ENCODE measurements at regions not wholly inside any gene's neighbourhood (a gene's known extent, or its start where the extent isn't known, plus 50 kb on each side); places are given as distances from the start of the nearest gene placed in this dataset.

DNA sequence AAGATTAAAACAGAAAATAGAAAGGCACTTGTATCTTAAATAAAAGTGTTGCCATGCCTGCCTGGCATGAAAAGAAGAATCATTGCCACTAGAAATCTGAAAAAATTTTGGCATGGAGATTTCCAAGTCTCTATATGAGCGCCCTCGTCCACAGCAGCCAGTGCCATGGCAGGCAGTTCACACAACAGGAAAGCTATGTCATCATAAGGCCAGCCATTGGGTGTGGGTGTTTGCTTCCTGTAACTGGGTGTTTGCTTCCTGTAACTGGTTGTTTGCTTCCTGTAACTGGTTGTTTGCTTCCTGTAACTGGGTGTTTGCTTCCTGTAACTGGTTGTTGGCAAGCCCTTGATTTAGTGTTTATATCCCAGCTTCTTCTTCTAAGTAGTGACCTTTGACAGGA is 446.7 kb downstream of the IRX1 start:
- H3K27ac ChIP-seq (ENCODE audit: insufficient read length, low read depth, low read length): no peak overlapping the region
- no peak overlapping the region for H2BK5ac ChIP-seq (ENCODE audit: insufficient read length, low read length)
- no peak overlapping the region for H3K4ac ChIP-seq (ENCODE audit: low read depth, low read length)
- H3K23me2 ChIP-seq (ENCODE audit: insufficient read length, low read depth, low read length, poor library complexity, severe bottlenecking): no peaks in the 10 kb centered on the region
- H3T11ph ChIP-seq (ENCODE audit: low read length): no peak overlapping the region
- no peaks in the 10 kb centered on the region for H3K9me3 ChIP-seq (ENCODE audit: control insufficient read depth, low read depth, low read length)
- Mint-ChIP-seq H3K4me3 (no peak overlapping the region), H3K36me3 (ENCODE audit: insufficient read depth in 1 of 3, low read depth in 3 of 3) (no peaks in the 10 kb centered on the region), H3K4me1 (no peaks in the 10 kb centered on the region), H3K27me3 (ENCODE audit: low read depth) (peaks cover 2% of the 10 kb centered on the region; the same call in 1 of the 2 replicates), H3K27ac (no peak overlapping the region), H3K9me3 (peaks cover 0 to 2% of the 10 kb centered on the region in 2 experiments; a peak in 1 of 5 replicates)
- no peaks in the 10 kb centered on the region for H3K4me1 ChIP-seq (ENCODE audit: insufficient read depth, low read length)
- no peak overlapping the region for H2BK20ac ChIP-seq (ENCODE audit: low read depth, low read length, poor library complexity, severe bottlenecking)
- no peak overlapping the region for H3K56ac ChIP-seq (ENCODE audit: insufficient read length, low read depth, low read length)
- TF ChIP-seq, protein P1, sequence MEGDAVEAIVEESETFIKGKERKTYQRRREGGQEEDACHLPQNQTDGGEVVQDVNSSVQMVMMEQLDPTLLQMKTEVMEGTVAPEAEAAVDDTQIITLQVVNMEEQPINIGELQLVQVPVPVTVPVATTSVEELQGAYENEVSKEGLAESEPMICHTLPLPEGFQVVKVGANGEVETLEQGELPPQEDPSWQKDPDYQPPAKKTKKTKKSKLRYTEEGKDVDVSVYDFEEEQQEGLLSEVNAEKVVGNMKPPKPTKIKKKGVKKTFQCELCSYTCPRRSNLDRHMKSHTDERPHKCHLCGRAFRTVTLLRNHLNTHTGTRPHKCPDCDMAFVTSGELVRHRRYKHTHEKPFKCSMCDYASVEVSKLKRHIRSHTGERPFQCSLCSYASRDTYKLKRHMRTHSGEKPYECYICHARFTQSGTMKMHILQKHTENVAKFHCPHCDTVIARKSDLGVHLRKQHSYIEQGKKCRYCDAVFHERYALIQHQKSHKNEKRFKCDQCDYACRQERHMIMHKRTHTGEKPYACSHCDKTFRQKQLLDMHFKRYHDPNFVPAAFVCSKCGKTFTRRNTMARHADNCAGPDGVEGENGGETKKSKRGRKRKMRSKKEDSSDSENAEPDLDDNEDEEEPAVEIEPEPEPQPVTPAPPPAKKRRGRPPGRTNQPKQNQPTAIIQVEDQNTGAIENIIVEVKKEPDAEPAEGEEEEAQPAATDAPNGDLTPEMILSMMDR (conservative IDR thresholded peaks at IDR 0.05): no peak
- no peak overlapping the region for H3K4me2 ChIP-seq (ENCODE audit: insufficient read depth, insufficient read length, low read length)
- H2AK5ac ChIP-seq (ENCODE audit: insufficient read length, low read length): no peak overlapping the region
- no peak overlapping the region for H2BK12ac ChIP-seq (ENCODE audit: insufficient read length, low read depth, low read length)
- no CpG with 5 or more reads among the region's 2 CpGs for WGBS (ENCODE audit: extremely low coverage, insufficient read length, low lambda C conversion rate)
- H2AFZ ChIP-seq (ENCODE audit: low read length): no peak overlapping the region
- H3K27me3 ChIP-seq (ENCODE audit: insufficient read depth, low read length): no peaks in the 10 kb centered on the region
- H4K91ac ChIP-seq (ENCODE audit: insufficient read length, low read depth, low read length): no peak overlapping the region
- H3K79me2 ChIP-seq (ENCODE audit: insufficient read depth, low read length): no peaks in the 10 kb centered on the region; the same call in 1 of the 2 replicates
- H4K20me1 ChIP-seq (ENCODE audit: control insufficient read depth, insufficient read depth, insufficient read length): no peaks in the 10 kb centered on the region
- DNase-seq: no peak
- no peak overlapping the region for H2BK120ac ChIP-seq (ENCODE audit: low read depth, low read length, poor library complexity, severe bottlenecking)
- H3K18ac ChIP-seq (ENCODE audit: insufficient read length, low read depth, low read length): no peak overlapping the region
- no peaks in the 10 kb centered on the region for H3K79me1 ChIP-seq (ENCODE audit: insufficient read depth, low read depth, low read length, poor library complexity, severe bottlenecking)
- no peak overlapping the region for H2BK15ac ChIP-seq (ENCODE audit: low read depth, low read length)
- no peak overlapping the region for H3K9ac ChIP-seq (ENCODE audit: extremely low read depth, insufficient read length, low read length)
- no peak overlapping the region for H3K23ac ChIP-seq (ENCODE audit: insufficient read length, low read depth, low read length)
- H4K8ac ChIP-seq (replicated peaks; ENCODE audit: insufficient read length, low read depth, low read length): no peak overlapping the region
- H3K14ac ChIP-seq (ENCODE audit: insufficient read depth, low read length): no peak overlapping the region
- no peak overlapping the region for H4K5ac ChIP-seq (ENCODE audit: insufficient read length, low read depth, low read length)

All from H9 (cell line).